Vagina (tissue), 2 donors: ENCODE measurements at regions not wholly inside any gene's neighbourhood (a gene's known extent, or its start where the extent isn't known, plus 50 kb on each side); places are given as distances from the start of the nearest gene placed in this dataset.

Experiments used
- CTCF ChIP-seq, 3 experiments: fragments of 450-650 bp in 2 of 3; fragments of 200-600 bp in 1 of 3; sonication (generic) in 1 of 3; IDR thresholded peaks; one replicate each; pipeline ENCODE4 v1.5.1; 2017 to 2019; ENCODE audit warnings: antibody characterized with exemption in 3 of 3, mild to moderate bottlenecking in 2 of 3, moderate library complexity in 2 of 3
- POLR2A ChIP-seq, 2 donors: fragments of 450-650 bp; IDR thresholded peaks; one replicate each; pipeline ENCODE4 v1.6.1; 2017; ENCODE audit warnings: antibody characterized with exemption in 2 of 2, mild to moderate bottlenecking in 2 of 2, moderate library complexity in 2 of 2
- POLR2AphosphoS5 ChIP-seq, 2 donors: sonication (generic); formaldehyde crosslinking; IDR thresholded peaks; one replicate each; pipeline ENCODE4 v1.9.0; 2017; ENCODE audit warnings: antibody characterized with exemption in 2 of 2, mild to moderate bottlenecking in 2 of 2, low read depth in 1 of 2; ENCODE audit not compliant: insufficient read depth in 1 of 2

GRCh38 chr7:156356551-156356950 is 284.0 kb upstream of the RNF32 start:
- no peak for TF ChIP-seq CTCF (IDR thresholded peaks at IDR 0.05)
- TF ChIP-seq POLR2A (IDR thresholded peaks at IDR 0.05) = no peak
- TF ChIP-seq POLR2AphosphoS5 (IDR thresholded peaks at IDR 0.05; ENCODE audit: insufficient read depth in 1 of 2, low read depth in 1 of 2) = no peak
